OCI-LY1 (cell line): ENCODE measurements at regions not wholly inside any gene's neighbourhood (a gene's known extent, or its start where the extent isn't known, plus 50 kb on each side); places are given as distances from the start of the nearest gene placed in this dataset.

Experiments used
- CTCF ChIP-seq: fragments of 200-600 bp; sonication (generic), shearing (Covaris generic); IDR thresholded peaks from 2 replicates; pipeline ENCODE4 v1.5.1; 2017; ENCODE audit warnings: mild to moderate bottlenecking, antibody characterized with exemption, low read length, moderate library complexity, mixed read lengths
- EZH2 ChIP-seq: fragments of 200-600 bp; sonication (generic), shearing (Covaris generic); IDR thresholded peaks from 2 replicates; pipeline ENCODE4 v1.8.0; 2017; ENCODE audit warnings: borderline replicate concordance, mixed run types, mild to moderate bottlenecking, antibody characterized with exemption, low read length, moderate library complexity, mixed read lengths

- TF ChIP-seq CTCF (no peak), EZH2 (no peak)
Observed at GRCh38 chr18:44048435-44048834, 632.3 kb upstream of the SETBP1 start.
